ENCODE measurements at regions not wholly inside any gene's neighbourhood (a gene's known extent, or its start where the extent isn't known, plus 50 kb on each side); places are given as distances from the start of the nearest gene placed in this dataset.
A peak's percentile ranks its signal among the peaks of the same experiment; 100 is the strongest.

DNA sequence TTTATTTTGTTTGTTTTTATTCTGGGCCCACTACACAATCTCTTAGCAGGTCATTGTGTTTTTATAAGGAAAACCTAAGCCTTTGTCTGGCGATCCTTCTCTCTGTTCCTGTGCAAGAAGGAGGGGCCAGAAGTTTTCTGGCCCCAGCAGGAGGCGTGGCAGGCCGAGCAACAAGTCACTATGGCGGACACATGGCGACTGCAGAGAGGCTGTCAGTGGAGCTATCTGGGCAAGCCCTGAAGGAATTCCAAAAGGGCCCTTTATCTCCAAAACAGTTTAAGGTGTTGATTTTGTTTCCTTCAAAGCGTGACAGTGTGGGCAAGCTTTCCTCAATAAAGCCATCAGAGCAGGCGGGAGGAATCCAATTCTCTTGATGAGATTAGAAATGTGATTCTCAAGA lies 118.8 kb upstream of the CTAGE1 start:
- H3K27me3 ChIP-seq (replicated peaks), result no peaks in the 10 kb centered on the region
- no peak for DNase-seq
- in situ Hi-C loops (cut with HindIII; ENCODE audit: low pct_ligation_motif_present, low sequenced_read_pairs), result no loop called here
- H3K4me3 ChIP-seq (ENCODE audit: low read depth, low read length), result no peak overlapping the region
- TF ChIP-seq, protein P1, sequence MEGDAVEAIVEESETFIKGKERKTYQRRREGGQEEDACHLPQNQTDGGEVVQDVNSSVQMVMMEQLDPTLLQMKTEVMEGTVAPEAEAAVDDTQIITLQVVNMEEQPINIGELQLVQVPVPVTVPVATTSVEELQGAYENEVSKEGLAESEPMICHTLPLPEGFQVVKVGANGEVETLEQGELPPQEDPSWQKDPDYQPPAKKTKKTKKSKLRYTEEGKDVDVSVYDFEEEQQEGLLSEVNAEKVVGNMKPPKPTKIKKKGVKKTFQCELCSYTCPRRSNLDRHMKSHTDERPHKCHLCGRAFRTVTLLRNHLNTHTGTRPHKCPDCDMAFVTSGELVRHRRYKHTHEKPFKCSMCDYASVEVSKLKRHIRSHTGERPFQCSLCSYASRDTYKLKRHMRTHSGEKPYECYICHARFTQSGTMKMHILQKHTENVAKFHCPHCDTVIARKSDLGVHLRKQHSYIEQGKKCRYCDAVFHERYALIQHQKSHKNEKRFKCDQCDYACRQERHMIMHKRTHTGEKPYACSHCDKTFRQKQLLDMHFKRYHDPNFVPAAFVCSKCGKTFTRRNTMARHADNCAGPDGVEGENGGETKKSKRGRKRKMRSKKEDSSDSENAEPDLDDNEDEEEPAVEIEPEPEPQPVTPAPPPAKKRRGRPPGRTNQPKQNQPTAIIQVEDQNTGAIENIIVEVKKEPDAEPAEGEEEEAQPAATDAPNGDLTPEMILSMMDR (IDR thresholded peaks at IDR 0.05; ENCODE audit: low read depth, low read length, missing control alignments), result no peak
- H3K36me3 ChIP-seq (replicated peaks), result no peaks in the 10 kb centered on the region
- H3K27ac ChIP-seq, result no peak overlapping the region

DNA sequence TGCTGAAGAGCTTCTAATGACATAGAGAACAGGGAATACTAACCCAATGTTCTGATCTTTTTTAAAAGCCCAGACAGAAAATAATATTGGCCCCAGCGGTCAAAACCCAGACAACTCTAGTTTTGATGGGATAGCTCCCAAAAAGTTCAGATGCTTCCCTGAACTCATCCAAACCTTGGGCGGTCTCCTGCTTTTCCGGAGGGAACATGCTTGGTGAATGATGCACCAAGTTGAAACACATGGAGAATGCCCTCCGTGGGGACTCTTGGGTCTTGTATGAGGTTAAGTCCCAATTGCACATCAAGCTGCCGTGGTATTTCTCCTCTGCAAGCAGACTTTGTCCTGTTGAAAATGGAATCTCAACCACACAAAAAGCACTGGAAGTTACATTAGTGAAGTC lies 120.7 kb upstream of the CTAGE1 start:
- TF ChIP-seq, protein P1 (IDR thresholded peaks at IDR 0.05; ENCODE audit: low read depth, low read length, missing control alignments), result no peak
- no peak overlapping the region for H3K4me3 ChIP-seq (ENCODE audit: low read depth, low read length)
- no peaks in the 10 kb centered on the region for H3K36me3 ChIP-seq (replicated peaks)
- no peak overlapping the region for H3K27ac ChIP-seq
- DNase-seq, result no peak
- H3K27me3 ChIP-seq (replicated peaks), result no peaks in the 10 kb centered on the region
- in situ Hi-C loops (cut with HindIII; ENCODE audit: low pct_ligation_motif_present, low sequenced_read_pairs), result no loop called here

DNA sequence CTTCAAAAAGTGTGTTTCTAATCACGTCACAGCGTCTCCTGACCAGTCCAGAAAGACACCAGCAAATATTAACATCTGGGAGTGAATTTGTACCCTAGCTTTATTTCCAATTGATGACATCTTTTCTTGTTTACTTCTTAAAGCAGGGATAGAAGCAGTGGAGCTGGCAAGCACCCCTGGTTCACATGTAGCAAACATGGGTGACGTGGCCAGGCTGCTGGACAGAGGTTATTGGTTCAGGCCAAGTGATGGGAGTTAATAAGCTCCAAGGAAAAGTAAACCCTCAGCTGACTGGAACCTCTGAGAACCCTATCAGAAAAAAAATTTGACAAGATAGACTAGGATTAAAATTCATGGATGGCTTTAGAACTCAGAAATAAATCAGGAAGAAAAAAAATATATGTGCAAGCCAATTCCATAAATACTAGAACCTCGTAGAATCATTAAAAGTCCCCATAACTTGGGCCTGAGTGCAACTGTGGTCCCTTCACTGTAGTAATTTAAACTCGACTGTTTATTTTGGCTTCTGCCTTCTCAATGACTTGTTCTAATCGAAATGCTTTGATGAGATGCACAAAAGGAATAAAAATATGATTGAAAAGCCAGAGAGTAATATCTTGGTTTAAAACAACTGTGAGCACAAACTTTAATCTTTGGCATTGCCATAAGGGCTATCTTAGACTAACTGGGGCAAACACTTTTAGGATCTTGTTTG lies 121.5 kb upstream of the CTAGE1 start:
- Histone ChIP-seq H3K36me3 (replicated peaks) (no peaks in the 10 kb centered on the region), H3K27ac (no peak overlapping the region), H3K4me3 (ENCODE audit: low read depth, low read length) (no peak overlapping the region), H3K27me3 (replicated peaks) (no peaks in the 10 kb centered on the region)
- no peak for DNase-seq
- in situ Hi-C loops (cut with HindIII; ENCODE audit: low pct_ligation_motif_present, low sequenced_read_pairs), result no loop called here
- TF ChIP-seq, protein P1 (IDR thresholded peaks at IDR 0.05; ENCODE audit: low read depth, low read length, missing control alignments), result no peak

DNA sequence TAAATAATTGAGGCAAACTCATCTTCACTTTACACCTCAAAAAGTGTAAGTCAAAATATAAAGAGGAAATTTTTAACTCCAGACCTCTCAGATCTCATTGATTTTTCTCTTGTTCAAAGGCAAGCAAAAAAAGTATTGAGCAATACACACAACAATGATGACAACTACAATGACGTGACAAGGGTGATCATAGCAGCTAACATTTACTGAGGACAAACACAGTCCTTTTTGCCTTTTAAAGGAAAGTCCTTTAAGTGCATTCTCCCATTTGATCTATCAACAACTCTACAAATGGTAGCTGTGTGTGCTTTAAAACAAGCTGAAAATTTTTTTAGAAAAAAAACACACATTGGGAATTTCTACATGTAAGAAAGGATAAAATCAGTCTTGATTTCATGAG lies 123.5 kb upstream of the CTAGE1 start:
- Histone ChIP-seq H3K4me3 (ENCODE audit: low read depth, low read length) (no peak overlapping the region), H3K36me3 (replicated peaks) (no peaks in the 10 kb centered on the region), H3K27ac (no peak overlapping the region), H3K27me3 (replicated peaks) (no peaks in the 10 kb centered on the region)
- in situ Hi-C loops (cut with HindIII; ENCODE audit: low pct_ligation_motif_present, low sequenced_read_pairs), result no loop called here
- DNase-seq, result no peak
- TF ChIP-seq, protein P1 (IDR thresholded peaks at IDR 0.05; ENCODE audit: low read depth, low read length, missing control alignments), result no peak

DNA sequence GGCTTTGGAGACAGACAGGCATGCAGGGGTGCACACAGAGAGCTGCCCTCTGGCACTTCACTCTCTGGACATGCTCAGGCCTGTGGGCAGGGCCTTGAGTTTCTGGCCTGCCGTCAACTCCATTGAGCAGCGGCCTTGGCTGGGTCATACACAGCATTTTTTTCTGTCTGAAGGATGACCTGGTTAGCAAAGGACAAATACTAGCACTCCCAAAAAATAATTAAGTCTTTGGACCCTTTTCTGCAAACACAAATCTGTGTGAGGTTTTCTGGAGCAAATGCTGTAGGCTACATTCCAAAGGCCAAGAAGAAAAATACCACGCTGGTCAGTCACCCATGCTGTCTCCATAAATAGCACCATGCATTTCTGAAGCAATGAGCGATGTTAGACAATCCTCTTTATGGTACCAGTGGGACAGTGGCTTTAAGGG lies 124.7 kb upstream of the CTAGE1 start:
- no peak overlapping the region for H3K27ac ChIP-seq
- TF ChIP-seq, protein P1 (IDR thresholded peaks at IDR 0.05; ENCODE audit: low read depth, low read length, missing control alignments), result no peak
- H3K27me3 ChIP-seq (replicated peaks), result no peaks in the 10 kb centered on the region
- DNase-seq, result peak; percentile 56
- H3K4me3 ChIP-seq (ENCODE audit: low read depth, low read length), result no peak overlapping the region
- no peaks in the 10 kb centered on the region for H3K36me3 ChIP-seq (replicated peaks)
- in situ Hi-C loops (cut with HindIII; ENCODE audit: low pct_ligation_motif_present, low sequenced_read_pairs), result no loop called here

DNA sequence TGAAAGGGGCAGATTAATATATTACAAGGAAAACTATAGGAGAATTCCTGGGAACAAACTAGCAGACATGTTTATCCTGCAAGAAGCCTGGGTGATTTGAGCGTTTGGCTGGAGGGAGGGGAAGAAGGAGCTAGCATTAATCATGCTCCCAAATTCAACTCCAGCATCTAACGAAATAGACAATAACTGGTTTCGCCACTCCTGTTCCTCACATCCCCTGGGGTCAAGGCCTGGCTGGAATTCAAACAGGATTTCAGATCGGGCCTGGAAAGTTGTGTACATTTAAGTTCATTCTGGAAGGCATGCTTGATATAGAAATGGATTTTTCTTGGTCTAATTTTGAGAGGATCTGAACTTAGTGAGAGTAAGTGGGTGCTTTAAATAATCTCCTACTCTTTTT lies 126.1 kb upstream of the CTAGE1 start:
- DNase-seq, result no peak
- no peak overlapping the region for H3K27ac ChIP-seq

More for the DNA sequence above, 126.1 kb upstream of the CTAGE1 start:
- TF ChIP-seq, protein P1 (IDR thresholded peaks at IDR 0.05; ENCODE audit: low read depth, low read length, missing control alignments), result no peak
- no peaks in the 10 kb centered on the region for H3K27me3 ChIP-seq (replicated peaks)
- no peak overlapping the region for H3K4me3 ChIP-seq (ENCODE audit: low read depth, low read length)
- in situ Hi-C loops (cut with HindIII; ENCODE audit: low pct_ligation_motif_present, low sequenced_read_pairs), result no loop called here
- no peaks in the 10 kb centered on the region for H3K36me3 ChIP-seq (replicated peaks)
